GM12892 (cell line): ENCODE measurements at regions not wholly inside any gene's neighbourhood (a gene's known extent, or its start where the extent isn't known, plus 50 kb on each side); places are given as distances from the start of the nearest gene placed in this dataset.

ENCODE experiments used
- DNase-seq: peaks from one replicate; pipeline ENCODE4 v3.0.0; 2011; ENCODE audit not compliant: insufficient read length
- FAIRE-seq: peaks from 2 replicates; lab custom pipeline; 2011; peaks lifted over from hg19 to GRCh38; lab: Jason Lieb, UNC
- POLR2A ChIP-seq: IDR thresholded peaks from 2 replicates; pipeline ENCODE4 v1.6.1; 2011; ENCODE audit warnings: low read depth, low read length, control low read depth
- POLR2AphosphoS5 ChIP-seq: IDR thresholded peaks from 2 replicates; pipeline ENCODE4 v1.6.1; 2011; ENCODE audit warnings: low read depth, low read length, control low read depth
- TAF1 ChIP-seq: IDR thresholded peaks from 2 replicates; pipeline ENCODE4 v1.6.1; 2011; ENCODE audit warnings: low read depth, mild to moderate bottlenecking, control low read depth, low read length, borderline replicate concordance

DNA sequence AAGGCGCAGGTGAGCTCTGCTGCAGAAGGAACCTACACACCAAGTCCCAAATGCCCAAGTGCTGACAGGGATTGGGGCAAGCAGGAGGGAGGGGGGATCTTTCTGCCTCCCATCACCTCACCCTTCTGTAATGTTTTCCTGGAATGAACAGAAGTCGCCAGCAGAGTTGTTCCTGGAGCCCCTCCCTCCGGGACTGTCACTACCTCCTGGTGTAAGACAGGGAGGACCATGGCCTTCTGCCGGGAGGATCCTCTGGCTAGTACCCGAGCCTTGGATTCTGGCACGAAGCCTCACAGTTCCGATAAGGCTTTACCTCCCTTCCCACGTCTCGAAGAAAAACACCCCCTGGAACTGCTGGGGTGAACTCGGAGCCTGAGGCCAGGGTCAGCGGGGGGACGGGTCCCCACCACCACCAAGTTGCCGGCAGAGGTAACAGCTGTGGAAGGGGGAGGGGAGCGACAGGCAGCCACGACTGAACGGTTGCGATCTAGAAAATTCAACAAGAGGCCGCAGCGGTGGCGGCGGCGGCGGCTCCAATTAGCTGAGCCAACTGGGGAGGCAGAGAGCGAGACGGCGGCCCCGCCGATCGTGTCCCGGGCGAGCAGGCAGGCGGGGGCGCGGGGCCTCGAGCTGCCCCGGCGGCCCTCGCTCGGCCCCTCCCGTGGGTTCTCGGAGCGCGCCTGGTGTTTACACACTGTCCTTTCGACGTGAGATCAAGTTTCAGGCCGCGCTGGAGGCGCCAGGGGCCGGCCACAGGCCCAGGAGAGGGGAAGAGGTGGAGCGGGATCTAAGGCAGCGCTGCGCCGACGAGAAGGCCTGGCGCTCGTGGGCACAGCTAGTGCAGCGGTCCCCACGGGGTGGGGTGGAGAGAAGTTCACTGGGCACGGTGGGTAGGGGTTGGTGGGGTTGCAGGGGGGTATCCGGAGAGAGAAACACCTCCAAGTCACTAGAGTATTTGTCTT, 53.7 kb upstream of the BCOR start:
- DNase-seq (no peak), FAIRE-seq (no peak)
- TF ChIP-seq POLR2A (no peak), POLR2AphosphoS5 (no peak), TAF1 (no peak)

DNA sequence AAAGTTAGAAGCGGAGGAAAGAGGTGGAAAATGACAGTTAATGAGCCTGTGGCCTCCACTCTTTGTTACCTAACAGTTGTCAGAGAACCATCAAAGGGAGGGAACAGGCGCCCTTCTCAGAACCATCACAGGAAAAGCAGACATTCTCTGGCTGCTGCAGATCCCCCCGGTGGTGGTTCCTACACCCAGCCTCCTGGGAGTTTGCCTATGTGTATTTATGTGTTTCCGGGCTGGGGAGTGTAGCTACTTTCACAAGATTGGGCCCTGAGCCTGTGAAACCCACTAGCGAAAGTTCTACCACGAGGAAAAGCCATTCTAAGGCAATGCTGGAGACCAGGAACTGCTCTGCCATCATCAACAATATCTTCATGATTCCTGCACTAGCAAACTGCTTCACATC, 52.7 kb upstream of the BCOR start:
- FAIRE-seq (no peak), DNase-seq (no peak)
- TF ChIP-seq POLR2AphosphoS5 (no peak), POLR2A (no peak), TAF1 (no peak)

DNA sequence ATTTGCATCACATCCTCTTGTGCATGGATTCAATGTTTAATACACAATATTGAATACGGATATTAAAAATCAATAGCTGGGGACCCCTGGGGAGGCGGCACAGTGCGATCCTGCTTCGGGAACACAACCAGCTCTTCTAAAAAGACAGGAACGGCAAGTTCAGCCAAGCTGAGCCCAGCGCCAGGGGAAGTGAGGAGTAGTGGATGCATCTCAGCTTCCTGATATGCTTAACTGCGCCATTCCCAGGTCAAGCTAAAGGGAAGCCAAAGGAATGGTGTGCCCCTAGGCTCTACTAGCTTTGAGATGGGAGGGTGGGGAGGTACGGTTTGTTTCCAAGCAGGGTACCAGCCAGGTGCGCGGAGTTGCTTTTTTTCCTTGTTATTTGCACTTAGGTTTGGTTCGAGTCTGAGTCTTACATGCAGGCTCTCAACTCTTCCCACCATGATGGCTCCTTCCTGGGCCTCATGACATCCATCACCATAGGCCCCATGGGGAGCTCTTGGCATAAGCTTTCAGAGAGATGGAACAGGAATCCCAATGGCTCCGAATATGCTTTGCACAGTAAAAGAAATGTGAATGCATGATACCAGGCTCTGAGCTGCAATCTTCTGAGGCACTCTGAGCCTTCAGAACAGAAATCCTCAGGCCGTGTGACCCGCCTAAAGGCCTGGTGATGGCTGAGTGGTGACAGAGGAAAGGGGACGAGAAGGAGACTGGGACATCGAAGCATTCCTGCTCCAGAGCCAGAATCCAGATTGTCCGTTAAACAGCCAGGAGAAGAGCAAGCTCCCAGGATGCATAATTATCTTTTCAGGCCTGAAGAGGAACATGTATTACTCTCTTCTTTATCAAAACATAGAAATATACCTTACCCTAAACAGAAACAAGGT, 51.8 kb upstream of the BCOR start:
- no peak for FAIRE-seq
- TF ChIP-seq POLR2AphosphoS5, result no peak
- no peak for TF ChIP-seq POLR2A
- TF ChIP-seq TAF1, result no peak
- DNase-seq, result no peak

DNA sequence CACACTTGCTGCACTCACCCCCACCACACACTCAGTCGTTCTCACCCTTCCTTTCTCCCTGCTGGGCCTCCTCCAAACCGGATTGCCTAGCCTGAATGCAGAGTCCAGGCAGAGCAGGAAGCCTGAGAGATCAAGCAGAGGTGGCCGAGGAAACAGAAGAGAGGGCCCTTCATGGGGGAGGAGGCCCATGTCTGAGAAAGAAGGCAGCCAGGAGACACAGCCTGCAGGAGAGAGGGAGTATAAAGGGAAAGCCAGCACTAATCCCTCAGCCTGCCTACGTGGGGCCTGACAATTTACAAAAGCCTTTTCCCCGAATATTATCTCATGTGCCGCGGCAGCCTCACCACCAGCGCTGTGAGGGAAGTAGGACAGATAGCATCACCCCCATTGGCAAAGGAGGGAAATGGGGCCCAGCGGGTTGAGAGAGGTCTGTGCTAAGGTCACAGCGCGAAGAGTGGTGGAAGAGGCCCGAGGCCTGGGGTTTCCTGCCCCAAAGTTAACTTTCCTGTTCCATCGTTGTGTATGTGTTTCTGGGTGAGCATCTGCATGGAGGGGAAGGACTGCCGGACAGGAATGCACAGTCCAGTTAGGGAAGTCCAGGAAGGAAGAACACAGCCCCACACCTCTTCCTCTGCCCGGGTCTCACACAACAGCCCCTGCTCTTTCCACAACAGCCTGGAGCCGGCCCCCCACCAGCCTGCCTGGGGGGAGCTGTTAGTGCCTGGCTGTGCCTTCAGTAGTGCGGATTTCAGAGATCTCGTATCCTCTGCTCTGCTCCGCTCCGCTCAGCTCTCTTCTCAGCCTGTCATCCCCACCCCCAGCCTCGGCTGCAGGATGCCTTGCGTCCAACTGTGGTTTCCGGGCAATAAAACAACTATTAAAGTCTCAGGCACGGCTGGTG, 50.9 kb upstream of the BCOR start:
- TF ChIP-seq POLR2AphosphoS5, result no peak
- no peak for TF ChIP-seq TAF1
- TF ChIP-seq POLR2A, result no peak
- FAIRE-seq (peak; percentile 30), DNase-seq (no peak)

DNA sequence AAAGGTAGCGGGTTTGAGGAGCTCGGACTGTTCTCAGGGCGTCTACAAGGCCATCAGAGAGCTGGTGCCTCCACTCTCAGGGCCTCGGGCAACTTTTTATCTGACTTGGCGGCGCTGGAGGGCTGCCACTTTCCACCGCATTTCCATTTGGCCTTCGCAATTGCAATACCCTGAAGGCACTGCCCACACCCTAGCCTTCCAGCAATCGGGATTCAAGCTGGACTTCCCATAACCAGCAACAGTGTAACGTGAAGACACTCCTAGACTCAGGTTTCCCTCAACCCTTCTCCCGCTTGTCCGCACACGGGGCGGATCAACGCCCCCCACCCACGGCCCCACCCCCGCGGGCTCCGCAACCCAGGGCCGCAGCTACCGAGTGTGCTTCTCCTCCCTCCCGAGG, 50.2 kb upstream of the BCOR start:
- DNase-seq (no peak), FAIRE-seq (no peak)
- TF ChIP-seq POLR2AphosphoS5, result no peak
- TF ChIP-seq POLR2A, result no peak
- no peak for TF ChIP-seq TAF1
